Ishikawa (cell line): ENCODE measurements at regions not wholly inside any gene's neighbourhood (a gene's known extent, or its start where the extent isn't known, plus 50 kb on each side); places are given as distances from the start of the nearest gene placed in this dataset.

Experiments used
- CEBPB ChIP-seq: IDR thresholded peaks from 2 replicates; pipeline ENCODE4 v1.6.1; 2012
- CREB1 ChIP-seq: IDR thresholded peaks from 2 replicates; pipeline ENCODE4 v1.6.1; 2012; ENCODE audit warnings: low read depth
- EGR1 ChIP-seq: IDR thresholded peaks from 2 replicates; pipeline ENCODE4 v1.6.1; 2012
- EP300 ChIP-seq: IDR thresholded peaks from 2 replicates; pipeline ENCODE4 v1.6.1; 2012; ENCODE audit warnings: borderline replicate concordance
- FOXM1 ChIP-seq: IDR thresholded peaks from 2 replicates; pipeline ENCODE4 v1.6.1; 2012; ENCODE audit warnings: low read depth, borderline replicate concordance
- MAX ChIP-seq: IDR thresholded peaks from 2 replicates; pipeline ENCODE4 v1.6.1; 2012
- NFIC ChIP-seq: IDR thresholded peaks from 2 replicates; pipeline ENCODE4 v1.6.1; 2012
- RAD21 ChIP-seq: IDR thresholded peaks from 2 replicates; pipeline ENCODE4 v1.6.1; 2012; ENCODE audit warnings: low read depth
- TAF1 ChIP-seq: IDR thresholded peaks from 2 replicates; pipeline ENCODE4 v1.6.1; 2012; ENCODE audit warnings: low read depth, mild to moderate bottlenecking
- TCF12 ChIP-seq: IDR thresholded peaks from 2 replicates; pipeline ENCODE4 v1.6.1; 2012; ENCODE audit warnings: low read depth
- TEAD4 ChIP-seq: IDR thresholded peaks from 2 replicates; pipeline ENCODE4 v1.6.1; 2012
- USF1 ChIP-seq: IDR thresholded peaks from 2 replicates; pipeline ENCODE4 v1.6.1; 2012
- YY1 ChIP-seq: IDR thresholded peaks from 2 replicates; pipeline ENCODE4 v1.6.1; 2012; ENCODE audit warnings: low read depth
- ZBTB7A ChIP-seq: IDR thresholded peaks from 2 replicates; pipeline ENCODE4 v1.6.1; 2012; ENCODE audit warnings: low read depth
- TF ChIP-seq, protein P1 (sequence below): IDR thresholded peaks from 2 replicates; pipeline ENCODE4 v1.6.1; 2012; ENCODE audit warnings: low read depth, mild to moderate bottlenecking

- no peak for TF ChIP-seq USF1
- TF ChIP-seq ZBTB7A: no peak
- no peak for TF ChIP-seq YY1
Observed at GRCh38 chr18:43422518-43422917, 145.2 kb upstream of the SYT4 start.

DNA sequence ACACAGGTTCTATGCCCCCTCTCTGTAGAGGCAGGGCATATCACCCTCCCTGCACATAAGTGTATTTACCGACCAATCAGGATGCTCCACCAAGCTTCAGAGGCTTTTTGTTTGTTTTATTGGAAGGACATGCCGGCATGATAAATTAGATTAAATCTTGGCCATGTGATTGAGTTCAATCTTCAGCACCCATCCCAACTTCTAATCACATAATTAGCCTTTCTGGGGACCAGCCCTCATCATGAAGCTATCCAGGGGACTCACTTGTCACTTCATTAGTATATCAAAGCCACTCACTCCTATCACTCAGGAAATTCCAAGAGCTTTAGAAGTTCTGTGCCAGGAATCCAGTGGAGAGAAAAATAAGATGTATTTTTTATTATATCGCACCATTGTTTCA lies 158.6 kb upstream of the SYT4 start:
- TF ChIP-seq RAD21: no peak
- TF ChIP-seq, protein P1, sequence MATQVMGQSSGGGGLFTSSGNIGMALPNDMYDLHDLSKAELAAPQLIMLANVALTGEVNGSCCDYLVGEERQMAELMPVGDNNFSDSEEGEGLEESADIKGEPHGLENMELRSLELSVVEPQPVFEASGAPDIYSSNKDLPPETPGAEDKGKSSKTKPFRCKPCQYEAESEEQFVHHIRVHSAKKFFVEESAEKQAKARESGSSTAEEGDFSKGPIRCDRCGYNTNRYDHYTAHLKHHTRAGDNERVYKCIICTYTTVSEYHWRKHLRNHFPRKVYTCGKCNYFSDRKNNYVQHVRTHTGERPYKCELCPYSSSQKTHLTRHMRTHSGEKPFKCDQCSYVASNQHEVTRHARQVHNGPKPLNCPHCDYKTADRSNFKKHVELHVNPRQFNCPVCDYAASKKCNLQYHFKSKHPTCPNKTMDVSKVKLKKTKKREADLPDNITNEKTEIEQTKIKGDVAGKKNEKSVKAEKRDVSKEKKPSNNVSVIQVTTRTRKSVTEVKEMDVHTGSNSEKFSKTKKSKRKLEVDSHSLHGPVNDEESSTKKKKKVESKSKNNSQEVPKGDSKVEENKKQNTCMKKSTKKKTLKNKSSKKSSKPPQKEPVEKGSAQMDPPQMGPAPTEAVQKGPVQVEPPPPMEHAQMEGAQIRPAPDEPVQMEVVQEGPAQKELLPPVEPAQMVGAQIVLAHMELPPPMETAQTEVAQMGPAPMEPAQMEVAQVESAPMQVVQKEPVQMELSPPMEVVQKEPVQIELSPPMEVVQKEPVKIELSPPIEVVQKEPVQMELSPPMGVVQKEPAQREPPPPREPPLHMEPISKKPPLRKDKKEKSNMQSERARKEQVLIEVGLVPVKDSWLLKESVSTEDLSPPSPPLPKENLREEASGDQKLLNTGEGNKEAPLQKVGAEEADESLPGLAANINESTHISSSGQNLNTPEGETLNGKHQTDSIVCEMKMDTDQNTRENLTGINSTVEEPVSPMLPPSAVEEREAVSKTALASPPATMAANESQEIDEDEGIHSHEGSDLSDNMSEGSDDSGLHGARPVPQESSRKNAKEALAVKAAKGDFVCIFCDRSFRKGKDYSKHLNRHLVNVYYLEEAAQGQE: no peak
- no peak for TF ChIP-seq FOXM1
- no peak for TF ChIP-seq EGR1
- TF ChIP-seq YY1: no peak
- TF ChIP-seq EP300: no peak
- TF ChIP-seq TEAD4: no peak

- no peak for TF ChIP-seq ZBTB7A
- no peak for TF ChIP-seq TAF1
- no peak for TF ChIP-seq YY1
- TF ChIP-seq, protein P1: no peak
- TF ChIP-seq MAX: no peak
- TF ChIP-seq RAD21: no peak
Observed at GRCh38 chr18:43442131-43442530, 164.8 kb upstream of the SYT4 start.

GRCh38 chr18:43442571-43442970 lies 165.3 kb upstream of the SYT4 start:
- TF ChIP-seq CREB1 (no peak), FOXM1 (no peak), NFIC (no peak), YY1 (no peak), RAD21 (no peak), CEBPB (no peak), ZBTB7A (no peak), USF1 (no peak), EGR1 (no peak), TCF12 (no peak), TEAD4 (no peak)
- TF ChIP-seq, protein P1: no peak

DNA sequence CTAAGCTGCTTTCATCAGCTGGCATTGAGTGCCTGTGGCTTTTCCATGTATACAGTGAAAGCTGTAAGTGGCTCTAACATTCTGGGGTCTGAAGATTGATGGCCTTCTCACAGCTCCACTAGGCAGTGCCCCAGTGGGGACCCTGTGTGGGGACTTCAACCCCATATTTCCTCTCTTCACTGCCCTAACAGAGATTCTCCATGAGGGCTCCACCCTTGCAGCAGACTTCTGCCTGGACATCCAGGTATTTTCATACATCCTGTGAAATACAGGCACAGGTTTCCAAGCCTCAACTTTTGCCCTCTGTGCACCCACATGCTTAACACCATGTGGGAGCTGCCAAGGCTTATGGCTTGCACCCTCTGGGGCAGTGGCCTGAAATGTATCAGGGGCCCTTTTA lies 188.2 kb upstream of the SYT4 start:
- no peak for TF ChIP-seq NFIC
- TF ChIP-seq FOXM1: no peak
- TF ChIP-seq EP300: no peak
- TF ChIP-seq YY1: no peak
- TF ChIP-seq MAX: no peak

DNA sequence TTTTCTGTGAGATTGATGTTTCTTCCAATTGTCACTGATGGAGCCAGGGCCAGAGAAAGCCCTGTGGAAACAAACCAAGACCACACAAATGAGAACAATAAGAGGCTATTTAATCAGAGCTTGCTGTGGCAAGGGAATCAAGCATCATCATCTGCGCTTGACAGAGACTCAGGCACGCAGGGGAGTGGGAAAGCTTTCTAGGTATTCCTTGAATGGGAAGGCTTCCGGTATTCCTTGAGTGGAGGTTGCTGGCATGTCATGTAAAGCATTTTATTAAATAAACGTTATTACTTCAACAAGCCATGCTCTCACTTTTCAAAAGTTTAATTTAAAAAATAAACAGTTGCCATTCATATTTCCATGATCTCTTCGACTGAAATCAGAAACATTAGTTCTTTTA lies 194.6 kb upstream of the SYT4 start:
- TF ChIP-seq TAF1 (no peak), YY1 (no peak), FOXM1 (no peak), MAX (no peak), ZBTB7A (no peak), TEAD4 (no peak), TCF12 (no peak), RAD21 (no peak), EP300 (no peak), CEBPB (no peak), CREB1 (no peak), EGR1 (no peak)
